Stimulated activated CD8-positive, alpha-beta memory T cell treated with anti-CD3 and anti-CD28 coated beads, Interleukin-7, amount 100 ng/mL, for 4 hours (primary cell): ENCODE measurements at regions not wholly inside any gene's neighbourhood (a gene's known extent, or its start where the extent isn't known, plus 50 kb on each side); places are given as distances from the start of the nearest gene placed in this dataset.
A peak's percentile ranks its signal among the peaks of the same experiment; 100 is the strongest.

Source experiments
- DNase-seq, 2 donors: peaks; one replicate each; pipeline ENCODE4 v3.0.0-alpha.2; 2020; ENCODE audit warnings: low read depth in 2 of 2

DNA sequence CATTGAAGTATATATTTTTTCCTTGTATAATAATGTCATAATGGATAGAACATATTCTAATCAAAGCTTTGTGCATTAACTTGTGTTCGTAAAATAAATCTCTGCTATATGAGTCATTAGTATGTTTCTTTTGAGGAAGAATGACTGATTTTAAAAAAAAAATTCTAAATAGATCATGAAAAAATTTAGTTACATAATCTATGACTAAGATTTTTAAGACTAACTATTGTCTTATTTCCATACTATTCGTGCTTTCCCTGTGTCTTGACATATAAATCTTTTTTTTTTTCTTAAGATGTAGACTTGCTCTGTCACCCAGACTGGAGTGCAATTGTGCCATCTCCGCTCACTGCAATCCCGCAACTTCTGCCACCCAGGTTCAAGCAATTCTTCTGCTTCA lies 226.1 kb downstream of the DSEL start:
- no peak for DNase-seq

DNA sequence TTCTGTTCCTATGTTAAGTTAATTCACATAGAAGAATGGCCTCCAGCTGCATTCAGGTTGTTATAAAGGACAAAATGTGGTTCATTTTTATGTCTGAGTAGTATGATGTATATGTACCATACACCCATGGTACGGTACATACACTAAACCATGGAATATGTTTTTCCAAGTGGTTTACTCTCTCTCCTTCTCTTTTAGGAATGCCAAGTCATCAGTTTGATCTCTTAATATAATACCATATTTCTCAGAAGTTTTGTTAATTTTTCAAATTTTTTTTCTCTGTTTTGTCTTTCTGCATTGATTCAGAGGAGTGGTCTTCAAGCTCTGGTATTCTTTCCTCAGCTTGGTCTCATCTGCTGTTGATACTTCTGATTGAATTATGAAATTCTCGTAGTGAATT lies 230.9 kb downstream of the DSEL start:
- DNase-seq: no peak

DNA sequence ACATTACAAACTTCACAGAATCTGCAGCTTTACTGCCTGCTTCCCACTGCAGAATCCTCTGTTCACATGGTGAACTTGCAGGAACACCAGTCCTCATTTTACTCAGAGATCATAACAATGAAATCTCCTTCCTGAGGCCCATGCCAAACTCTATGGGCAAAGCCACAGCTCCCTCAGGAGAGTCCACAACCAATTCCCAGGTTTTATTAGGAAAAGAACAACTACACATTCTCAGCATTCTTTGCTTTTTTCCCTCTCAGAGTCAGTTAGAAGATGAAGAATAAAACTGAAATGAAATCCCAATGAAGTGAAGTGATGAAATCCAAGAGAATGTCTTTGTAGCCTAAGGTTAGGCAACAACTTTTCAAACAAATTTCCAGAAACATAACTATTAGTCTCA lies 233.7 kb downstream of the DSEL start:
- no peak for DNase-seq

DNA sequence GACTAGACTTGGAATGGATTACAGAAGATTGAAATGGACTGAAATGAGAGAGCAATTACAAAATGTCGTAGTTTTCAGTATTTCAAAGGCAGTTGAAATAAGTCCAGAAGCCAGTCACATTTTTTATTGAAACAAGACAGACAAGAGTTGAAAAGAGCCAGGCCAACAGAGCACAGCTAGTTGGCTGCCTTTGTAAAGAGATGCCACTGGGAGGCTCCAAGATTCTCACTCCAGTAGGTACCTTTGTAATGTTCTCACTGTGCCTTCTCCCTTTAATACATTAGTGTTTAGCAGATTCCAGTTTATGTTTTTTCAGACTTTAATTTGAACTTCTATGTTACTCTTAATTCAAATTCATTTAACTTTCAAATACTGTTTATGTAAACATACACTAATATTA lies 234.8 kb downstream of the DSEL start:
- no peak for DNase-seq

DNA sequence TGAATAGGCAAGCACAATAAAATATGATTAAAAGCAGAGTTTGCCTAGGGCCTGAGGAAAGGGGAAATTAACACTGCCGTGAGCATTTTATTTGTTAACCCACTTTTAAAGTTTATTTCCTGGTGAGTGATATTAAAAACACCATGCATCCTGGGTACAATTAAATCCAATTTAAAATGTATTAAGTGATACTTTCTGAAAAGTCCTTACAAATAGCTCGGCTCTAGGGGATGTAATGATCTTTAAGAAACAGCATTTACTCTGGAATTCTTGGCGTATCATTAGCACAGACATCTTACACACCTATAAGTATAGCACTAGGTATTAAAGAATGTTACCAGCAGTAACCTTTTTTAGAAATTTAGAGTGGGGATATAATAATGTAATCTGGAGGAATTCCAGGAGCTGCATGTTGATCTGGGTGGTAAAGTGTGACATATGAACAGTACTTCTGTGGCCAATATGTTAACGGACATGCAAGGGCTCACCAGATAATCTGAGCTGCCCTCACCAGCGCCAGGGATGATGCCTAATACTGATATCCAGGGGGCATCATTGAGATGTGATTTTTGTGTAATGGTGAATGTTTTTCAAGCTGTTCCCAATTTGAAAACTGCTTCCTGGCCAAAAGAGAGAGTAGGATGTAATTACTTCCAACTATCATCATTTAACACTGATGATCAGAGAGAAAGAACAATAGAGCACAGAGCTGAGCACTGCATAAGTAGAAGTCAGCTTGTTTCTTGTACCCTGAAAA lies 235.9 kb downstream of the DSEL start:
- DNase-seq: no peak

DNA sequence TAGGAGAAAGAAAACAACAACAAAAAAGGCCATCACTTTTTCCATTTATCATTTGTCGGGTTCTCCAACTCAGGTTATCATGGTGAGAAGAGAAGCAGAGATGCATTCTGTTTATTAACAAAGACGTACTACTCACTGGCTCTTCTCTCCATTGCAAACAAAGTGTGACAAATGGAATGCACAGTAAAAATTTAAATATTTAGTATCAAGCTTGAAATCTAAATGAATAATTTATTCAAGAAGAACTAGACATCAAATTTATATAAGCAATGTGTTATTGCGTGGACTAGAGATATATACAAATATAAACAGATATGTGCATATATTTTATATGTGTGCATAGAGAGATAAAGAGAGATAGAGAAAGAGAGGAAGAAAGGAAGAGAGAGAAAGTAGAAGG lies 236.5 kb downstream of the DSEL start:
- DNase-seq: no peak

DNA sequence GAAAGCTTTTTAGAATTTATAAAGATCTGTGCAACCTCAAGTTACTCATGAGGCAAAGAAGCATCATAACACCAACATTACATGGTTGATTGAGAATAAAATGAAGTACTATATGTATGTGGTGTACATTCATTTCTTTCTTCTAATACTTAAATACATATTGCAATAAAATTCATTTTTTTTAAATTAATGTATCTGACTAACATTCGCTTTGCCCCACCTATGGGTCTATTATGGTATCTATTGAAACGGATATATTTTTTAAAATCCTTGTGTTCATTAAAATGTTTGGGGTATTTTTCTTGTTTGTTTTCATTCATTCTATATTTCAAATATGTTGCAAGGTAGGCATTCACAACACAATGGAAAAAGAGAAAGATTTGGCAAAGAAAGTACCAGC lies 237.5 kb downstream of the DSEL start:
- no peak for DNase-seq

DNA sequence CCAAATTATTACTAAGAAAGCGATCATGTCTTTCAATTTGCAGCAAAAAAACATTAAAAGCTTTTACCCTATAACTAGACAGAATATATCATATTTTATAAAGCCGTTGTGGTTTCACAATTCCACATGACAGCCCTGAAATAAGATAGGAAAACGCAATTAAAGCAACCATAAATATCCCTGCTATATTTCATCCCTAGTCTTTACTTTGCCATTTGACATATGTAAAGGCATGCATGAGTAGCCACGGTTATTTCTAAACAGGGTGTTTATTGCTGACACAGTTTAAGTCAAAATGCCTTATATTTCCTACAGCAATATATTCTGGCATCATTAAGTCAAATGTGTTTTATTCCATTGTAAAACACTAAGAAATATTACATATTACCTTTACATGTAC lies 239.9 kb downstream of the DSEL start:
- DNase-seq: no peak

DNA sequence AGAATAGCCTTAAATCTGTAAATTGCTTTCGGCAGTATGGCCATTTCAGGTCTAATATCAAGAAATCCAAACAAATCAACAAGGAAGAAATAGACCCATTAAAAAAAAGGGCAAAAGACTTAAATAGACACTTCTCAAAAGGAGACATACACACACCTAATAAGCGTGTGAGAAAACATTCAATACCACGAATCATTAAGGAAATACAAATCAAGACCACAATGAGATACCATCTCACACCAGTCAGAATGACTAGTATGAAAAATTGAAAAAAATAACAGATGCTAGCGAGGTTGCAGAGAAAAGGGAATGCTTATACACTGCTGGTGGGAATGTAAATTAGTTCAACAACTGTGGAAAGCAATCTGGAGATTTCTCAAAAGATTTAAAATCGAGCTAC lies 243.2 kb downstream of the DSEL start:
- no peak for DNase-seq

DNA sequence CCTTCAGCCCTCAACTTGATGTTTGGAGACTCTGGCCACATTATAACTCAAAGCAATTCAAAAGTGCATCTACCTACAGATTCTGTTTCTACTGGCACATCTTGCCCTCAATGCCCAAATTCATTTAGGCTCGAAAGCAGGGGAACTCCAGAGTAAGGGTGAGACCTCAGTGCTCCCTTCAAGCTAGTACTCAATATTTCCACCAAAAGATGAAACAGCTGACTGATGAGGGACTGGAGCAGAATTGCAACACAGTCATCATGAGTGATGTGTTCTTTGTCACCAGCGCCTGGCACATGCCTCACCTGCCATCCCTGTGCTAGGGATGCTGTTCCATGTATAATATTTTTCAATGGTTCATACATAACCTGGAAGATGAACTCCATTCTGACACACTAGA lies 247.3 kb downstream of the DSEL start:
- DNase-seq: no peak

DNA sequence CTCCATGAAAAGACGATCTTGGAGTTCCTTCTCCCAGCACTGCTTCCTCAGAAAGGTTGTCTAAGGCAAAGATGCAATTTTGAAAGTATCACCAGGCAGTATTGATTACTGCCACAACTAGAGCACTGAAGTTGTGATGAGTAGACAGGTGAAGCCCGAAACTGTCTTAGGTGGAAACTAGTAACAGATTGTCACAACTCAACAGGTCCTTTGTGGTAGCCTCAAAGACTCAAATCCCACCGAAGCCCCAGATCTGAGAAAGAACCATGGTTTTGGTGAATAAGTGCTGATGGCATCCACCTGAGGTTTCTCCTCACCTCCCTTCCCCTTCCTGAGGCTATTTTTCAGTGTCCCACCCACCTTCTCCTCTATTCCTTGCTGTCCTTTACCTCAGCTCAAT lies 248.0 kb downstream of the DSEL start:
- no peak for DNase-seq

DNA sequence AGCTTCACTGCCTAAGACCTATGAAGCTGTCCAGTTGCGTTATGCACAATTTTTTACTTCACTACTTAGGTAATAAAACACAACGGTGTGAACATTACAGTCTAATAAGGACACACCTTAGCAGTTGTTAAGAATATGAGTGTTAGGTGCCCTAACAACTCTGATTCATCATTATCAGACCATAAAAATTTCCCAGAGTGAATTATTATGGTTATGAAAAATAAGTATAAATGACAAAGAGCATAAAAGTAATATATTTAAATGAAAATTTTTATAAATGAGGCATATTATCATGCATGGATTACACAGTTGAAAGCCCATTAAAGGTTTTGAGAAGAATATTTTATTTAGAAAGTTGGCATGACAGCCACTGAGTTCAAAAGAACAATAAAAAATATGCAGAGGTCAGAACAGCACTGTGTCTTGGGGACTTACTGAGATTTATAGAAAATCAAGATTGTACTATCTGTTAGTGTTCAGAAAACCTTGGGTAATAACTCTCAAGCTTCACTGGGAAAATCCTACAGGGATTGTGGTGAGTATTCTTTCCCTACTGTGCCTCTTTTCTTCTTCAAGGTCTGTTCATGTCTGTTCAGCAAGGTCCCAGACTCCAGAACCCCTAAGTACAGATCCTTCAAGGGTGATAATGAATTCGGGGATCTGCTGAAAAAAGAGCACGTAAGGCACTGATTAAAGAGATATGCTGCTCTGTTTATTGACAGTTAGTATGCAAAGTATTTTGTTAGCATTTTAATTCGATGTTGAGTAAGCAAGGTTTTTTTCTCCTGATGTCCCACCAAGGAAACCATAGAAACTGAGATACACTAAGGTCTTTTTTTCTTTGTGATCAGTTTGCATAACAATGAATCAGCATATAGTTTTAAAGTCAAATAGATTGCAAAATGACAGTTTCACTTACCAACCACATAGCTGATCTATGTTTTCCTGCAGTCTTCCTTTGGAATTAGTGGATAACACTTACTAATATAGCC lies 250.0 kb downstream of the DSEL start:
- DNase-seq: no peak

DNA sequence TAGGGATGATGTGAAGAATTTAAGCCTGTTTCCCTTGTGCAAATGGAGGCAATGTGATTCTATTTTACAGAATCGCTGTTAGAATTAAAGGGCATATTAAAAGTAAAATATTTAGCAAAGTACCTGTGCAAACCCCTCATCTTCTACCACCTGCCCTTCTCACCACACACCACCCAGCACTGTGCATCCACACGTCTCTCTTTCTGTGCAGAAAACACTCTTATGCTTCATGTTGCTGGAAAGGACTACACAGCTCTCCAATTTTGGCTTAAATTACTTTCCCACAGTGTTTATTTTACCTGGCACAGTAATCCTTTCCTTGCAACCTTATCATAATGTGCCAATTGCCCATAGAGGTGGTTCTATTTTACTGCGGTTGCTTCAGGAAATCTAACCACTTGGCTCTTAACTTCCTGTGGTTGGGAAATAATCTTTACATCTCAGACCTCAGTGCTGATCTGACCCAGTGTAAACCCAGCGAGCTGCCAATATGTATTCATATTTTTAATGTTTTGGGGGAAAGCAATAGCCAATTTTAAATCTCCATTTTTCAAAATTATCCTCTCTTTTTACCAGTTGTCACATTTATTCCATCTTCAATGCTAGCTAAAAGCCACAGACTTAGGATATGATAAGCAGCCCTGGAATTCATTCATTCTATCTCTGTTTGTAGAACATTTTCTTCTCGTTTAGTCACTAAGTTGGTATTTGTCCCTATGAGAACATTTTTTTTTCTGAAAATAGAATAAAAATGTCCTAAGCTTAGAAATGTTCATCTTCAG lies 250.9 kb downstream of the DSEL start:
- DNase-seq: no peak

DNA sequence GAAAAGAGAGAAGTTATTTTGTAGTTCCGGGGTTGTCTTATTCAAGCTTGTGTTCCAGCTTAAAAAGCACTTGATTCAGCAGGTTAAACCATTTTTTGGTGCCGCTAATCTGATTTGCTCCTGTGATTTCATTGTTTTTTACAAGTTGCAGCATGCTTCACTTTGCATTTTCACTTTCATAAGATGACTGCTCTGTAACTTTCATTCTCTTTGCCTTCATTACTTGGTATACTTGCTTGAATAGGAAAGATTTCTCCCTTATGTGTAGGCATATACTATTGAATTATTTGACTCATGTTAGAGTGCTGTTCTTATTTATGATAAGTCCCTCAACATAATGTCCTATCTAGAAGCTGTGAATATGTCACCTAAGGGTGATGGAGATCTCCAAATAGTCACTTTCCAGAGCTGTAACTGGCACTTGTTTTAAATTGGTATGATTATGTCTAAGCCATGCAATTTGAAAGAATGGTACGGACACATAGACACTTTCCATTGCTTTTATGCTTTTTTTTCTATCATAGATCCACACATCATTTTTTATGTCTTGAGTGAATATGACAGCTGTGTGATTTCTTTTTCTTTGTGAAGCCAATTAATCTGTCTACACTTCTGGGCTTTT lies 254.5 kb downstream of the DSEL start:
- DNase-seq: no peak

DNA sequence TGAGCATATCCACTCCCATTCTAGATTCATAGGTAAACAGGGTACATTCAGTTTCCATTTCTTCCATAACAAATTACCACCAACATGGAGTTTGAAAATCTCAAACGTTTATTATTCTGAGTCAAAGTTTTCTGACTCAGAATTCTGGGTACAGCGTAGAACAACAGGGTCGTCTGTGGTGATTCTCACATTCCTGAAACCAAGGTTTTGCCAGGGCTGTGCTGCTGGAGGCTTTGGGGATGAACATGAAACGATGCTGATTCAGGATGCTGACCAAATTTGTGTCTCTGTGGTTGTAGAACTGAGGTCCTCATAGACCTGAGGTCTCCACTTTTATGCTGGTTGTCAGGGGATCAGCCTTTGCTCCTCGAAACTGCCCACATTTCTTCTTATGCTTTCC lies 255.7 kb downstream of the DSEL start:
- no peak for DNase-seq

DNA sequence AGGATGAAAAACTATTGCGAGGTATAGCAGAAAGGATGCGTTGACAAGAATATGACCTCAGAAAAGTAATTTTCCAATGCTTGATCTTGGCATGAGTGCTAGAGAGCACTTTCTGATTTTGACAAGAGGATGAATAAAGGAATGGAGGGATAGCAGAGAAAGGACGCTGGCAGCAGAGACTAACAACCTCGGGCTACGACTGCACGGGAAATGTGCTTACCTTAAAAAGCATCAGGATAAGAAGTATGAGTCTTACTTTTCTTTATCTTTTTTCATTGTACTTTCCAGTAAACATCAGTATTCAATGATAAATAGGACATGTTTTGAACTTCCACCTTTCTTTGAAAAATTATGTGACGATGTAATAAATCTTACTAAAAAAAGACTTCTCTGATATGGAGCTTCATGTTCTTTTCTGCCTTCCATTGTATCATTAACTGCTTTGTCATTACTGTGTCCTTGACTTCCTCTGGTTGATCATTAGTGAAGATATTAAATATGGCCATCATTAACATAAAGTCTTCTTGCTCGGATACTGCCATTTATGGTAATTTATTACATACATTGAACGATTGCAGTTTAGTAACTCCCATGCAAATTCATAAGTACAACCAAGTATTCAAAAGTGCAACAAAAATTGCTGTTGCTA lies 265.6 kb downstream of the DSEL start:
- DNase-seq: no peak

DNA sequence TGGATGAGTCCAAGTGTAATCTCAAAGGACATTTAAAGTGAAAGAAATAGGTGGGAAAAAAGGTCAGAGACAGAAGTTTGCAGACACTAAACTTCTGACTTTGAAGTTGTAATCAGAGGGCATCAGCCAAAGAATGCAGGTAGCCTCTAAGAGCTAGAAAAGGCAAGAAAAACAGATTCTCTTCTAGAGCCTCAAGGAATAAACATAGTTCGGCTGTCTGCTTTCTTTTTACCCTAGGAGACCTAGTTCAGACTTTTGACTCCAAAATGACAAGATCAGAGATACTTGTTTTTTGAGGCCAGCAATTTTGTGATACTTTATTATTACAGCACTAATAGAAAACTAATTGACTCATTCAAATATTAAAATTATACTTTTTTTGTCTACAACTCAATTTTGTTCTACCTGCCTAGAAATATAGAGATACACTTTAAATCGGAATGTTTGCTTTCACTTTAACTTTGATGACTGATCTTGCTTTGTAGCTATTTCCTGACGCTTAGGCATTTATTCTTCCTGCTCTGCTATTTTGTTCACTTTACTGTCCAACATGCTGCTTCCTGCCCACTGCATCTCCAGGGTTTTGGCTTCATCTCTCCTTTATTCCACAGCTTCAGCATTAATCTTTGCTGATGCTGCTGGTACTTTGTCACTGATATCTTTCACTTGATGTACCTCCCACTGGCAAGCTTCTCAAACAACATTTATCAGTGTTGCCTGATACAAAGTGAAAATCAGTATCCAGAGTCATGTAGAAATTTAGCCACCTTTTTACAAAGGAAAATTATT lies 272.5 kb downstream of the DSEL start:
- no peak for DNase-seq

DNA sequence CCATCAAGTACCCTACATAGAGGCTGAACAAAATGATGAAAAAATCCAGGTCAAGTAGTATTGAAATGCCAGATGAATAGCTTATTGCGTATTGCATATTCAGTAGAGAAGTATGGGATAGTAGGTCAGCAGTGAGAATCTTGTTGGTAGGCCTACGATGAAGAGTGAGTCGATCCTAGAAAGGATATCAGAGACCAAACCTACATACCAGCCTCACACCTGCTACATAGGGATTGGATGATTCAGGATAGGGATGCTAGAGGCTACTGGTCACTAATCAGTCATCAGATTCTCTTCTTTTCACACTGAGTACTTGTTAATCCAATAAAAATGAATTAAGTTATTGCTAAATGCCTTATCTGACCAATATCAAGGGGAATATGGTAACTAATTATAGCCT lies 274.5 kb downstream of the DSEL start:
- no peak for DNase-seq

DNA sequence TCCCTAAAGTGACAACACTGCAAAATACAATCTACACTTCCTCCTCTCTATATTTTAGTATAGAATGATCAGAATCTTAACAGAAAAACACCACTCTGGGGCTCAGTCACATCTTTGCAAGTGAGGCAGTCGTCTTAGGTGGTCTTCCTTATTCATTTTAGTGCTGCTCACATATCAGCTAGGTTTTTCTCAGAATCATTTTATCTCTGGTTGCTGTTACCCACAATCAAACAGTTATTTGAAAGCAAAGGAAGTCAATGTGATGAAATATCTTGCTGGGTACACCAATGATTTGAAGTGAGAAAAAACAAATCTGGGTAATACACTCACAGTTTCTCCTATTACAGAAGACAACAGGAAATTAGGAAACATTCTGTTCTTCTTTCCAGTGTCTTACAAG lies 275.2 kb downstream of the DSEL start:
- DNase-seq: no peak

DNA sequence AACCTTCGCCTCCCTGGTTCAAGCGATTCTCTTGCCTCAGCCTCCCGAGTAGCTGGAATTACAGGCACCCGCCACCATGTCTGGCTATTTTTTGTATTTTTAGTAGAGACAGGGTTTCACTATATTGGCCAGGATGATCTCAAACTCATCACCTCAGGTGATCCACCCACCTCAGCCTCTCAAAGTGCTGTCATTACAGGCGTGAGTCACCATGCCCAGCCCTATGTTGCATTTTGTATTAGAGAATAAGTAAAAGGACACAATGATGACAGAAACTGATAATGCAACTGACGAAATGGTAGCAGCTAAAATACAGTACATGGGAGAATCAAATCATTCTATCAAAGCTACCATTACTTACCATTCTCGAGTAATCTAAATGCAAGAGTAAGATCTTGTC lies 276.7 kb downstream of the DSEL start:
- peak in 1 of 2 donors; percentile 2 for DNase-seq

DNA sequence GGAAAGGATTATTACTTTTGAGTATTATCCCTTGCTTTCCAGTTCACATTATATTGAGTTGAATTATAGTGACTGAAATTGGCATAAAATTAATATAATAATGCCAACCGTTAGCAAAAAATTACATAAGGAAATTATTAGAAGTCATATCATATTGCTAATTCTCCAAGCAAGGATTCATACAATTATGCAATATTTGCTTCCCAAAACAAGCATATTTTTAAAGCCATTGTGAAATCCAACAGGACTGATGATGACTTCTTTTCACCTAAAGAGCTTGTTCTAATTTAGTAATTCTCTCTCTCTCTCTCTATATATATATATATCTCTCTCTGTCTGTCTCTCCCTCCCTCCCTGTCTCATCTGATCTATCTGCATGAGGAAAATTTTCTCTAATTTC lies 283.5 kb downstream of the DSEL start:
- DNase-seq: no peak
